ENCODE measurements at regions not wholly inside any gene's neighbourhood (a gene's known extent, or its start where the extent isn't known, plus 50 kb on each side); places are given as distances from the start of the nearest gene placed in this dataset.

DNA sequence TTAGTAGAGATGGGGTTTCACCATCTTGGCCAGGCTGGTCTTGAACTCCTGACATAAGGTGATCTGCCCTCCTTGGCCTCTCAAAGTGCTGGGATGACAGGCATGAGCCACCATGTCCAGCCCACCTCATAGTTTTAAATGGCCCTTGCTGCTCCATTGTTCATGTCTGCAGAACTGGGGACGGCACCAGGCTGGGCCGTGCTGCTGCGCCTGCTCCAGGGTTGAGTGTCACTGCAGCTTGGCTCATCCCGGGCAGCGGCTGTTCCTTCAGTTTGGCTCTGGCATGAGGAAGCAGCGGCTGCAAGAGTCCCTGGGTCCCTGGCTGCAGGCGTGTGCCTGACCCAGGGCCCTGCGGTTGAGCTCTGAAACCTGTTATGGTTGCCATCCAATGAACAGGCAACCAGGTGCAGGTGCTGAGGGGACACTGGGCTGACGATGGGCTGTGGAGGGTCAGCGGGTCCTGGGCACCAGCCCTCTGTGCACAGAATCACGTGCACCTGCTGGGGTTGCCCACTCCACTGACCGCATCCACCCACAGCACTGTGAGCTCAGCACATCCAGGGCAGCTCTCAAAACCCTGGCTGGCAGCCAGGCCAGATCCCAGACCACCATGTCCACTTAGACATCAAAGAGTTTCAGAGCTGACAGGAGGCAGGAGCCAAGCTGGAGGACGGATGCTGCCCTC lies 70.2 kb upstream of the PPP2R2D start:
- no peak for TF ChIP-seq CTCF (IDR thresholded peaks at IDR 0.05; ENCODE audit: low read depth, low read length)
- DNase-seq (ENCODE audit: extremely low read depth, low read depth) = no peak

DNA sequence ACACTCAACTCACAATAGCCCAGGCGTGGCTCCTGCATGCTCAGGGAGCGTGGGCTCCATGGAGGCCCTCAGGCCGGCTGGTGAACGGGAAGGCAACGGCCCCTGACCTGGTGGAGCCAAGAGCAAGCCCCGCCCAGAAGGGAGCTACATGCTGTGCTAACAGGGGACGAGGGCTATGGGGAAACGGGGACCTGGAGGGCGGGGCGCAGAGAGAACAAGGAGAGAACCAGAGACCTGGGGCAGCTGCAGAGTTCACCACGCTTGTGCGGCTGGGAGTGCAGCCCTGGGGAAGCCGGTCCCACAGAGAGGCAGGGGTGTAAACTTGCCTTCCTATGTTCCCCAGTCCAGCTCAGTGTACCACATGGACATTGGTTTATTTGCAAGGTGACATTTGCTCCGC lies 69.2 kb upstream of the PPP2R2D start:
- no peak for DNase-seq (ENCODE audit: extremely low read depth, low read depth)

GRCh38 chr10:131832056-131832685 lies 68.6 kb upstream of the PPP2R2D start:
- no peak for TF ChIP-seq CTCF (IDR thresholded peaks at IDR 0.05; ENCODE audit: low read depth, low read length)
- no peak for DNase-seq (ENCODE audit: extremely low read depth, low read depth)

More for the DNA sequence above, 69.2 kb upstream of the PPP2R2D start:
- no peak for TF ChIP-seq CTCF (IDR thresholded peaks at IDR 0.05; ENCODE audit: low read depth, low read length)

GRCh38 chr10:131833013-131833412 lies 67.8 kb upstream of the PPP2R2D start:
- DNase-seq (ENCODE audit: extremely low read depth, low read depth) = no peak
- no peak for TF ChIP-seq CTCF (IDR thresholded peaks at IDR 0.05; ENCODE audit: low read depth, low read length)

DNA sequence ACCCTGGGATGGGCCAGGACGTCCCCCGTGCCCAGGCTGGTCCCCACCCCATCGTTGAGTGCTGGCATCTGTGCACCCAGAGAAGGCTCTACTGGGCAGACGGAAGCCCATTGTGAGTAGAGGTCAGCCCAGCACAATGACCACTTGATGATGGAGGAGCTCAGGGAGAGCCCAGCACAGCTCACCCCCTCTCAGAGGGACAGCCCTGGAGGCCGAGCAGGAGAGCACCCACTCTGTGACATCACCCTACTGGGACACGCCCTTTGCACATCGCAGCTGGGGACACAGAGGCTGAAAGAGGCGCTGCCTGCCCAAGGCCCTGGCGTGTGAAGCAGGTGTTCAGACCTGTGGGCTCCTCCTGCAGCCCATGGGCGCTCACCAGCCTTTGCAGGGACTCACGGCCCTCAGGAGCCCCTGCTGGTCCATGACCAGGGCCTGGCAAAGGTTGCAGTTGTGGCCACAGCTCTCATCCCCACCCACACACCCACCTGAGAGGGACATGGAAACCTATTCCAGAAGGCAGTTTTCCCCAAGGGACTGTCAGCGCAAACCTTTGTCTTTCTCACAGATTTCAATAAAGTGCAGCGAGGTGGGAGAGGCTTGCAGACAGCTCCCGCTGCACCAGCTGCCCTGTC lies 67.2 kb upstream of the PPP2R2D start:
- TF ChIP-seq CTCF (IDR thresholded peaks at IDR 0.05; ENCODE audit: low read depth, low read length) = no peak
- no peak for DNase-seq (ENCODE audit: extremely low read depth, low read depth)

DNA sequence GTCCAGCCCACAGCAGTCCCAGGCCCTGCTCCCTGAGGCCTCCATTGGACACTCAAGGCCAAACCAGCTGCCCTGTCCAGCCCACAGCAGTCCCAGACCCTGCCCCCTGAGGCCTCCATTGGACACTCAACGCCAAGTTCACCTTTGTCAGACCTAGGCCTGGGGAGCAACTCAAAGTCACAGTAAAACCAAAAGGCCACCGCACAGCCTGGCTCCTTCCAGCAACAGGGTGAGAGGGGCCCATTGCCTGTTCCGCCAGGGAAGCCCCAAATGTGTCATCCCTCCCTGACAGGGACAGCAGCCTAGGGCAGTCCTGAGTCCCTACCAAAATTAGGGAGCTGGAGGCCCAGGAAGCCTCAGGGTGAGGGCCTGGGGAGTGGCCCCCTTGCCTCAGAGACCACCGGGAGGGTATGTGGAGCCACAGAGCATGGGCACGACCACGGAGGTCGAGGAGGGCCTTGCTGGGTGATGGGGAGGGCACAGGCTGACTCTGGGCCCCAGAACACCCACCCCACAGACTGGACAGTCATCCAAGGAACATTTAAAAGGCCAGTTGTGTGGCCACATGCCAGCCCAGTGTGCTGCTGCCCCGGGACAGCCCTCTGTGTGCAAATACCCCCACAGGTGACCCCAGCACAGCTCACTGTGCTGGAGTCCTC lies 66.5 kb upstream of the PPP2R2D start:
- no peak for TF ChIP-seq CTCF (IDR thresholded peaks at IDR 0.05; ENCODE audit: low read depth, low read length)
- no peak for DNase-seq (ENCODE audit: extremely low read depth, low read depth)
